A673 (cell line): ENCODE measurements at regions not wholly inside any gene's neighbourhood (a gene's known extent, or its start where the extent isn't known, plus 50 kb on each side); places are given as distances from the start of the nearest gene placed in this dataset.

Source experiments
- EZH2 ChIP-seq: fragments of 200-600 bp; sonication (generic); IDR thresholded peaks from 2 replicates; pipeline ENCODE4 v1.6.1; 2017; ENCODE audit warnings: borderline replicate concordance, low read depth, mild to moderate bottlenecking, mixed read lengths, antibody characterized with exemption, low read length; ENCODE audit not compliant: poor library complexity, severe bottlenecking
- TF ChIP-seq, protein P1 (sequence below): fragments of 300-800, 200-600 bp; sonication (generic); conservative IDR thresholded peaks from 2 replicates; pipeline ENCODE4 v1.5.1; 2017; ENCODE audit warnings: low read depth, mild to moderate bottlenecking, antibody characterized with exemption, low read length, moderate library complexity, mixed read lengths

DNA sequence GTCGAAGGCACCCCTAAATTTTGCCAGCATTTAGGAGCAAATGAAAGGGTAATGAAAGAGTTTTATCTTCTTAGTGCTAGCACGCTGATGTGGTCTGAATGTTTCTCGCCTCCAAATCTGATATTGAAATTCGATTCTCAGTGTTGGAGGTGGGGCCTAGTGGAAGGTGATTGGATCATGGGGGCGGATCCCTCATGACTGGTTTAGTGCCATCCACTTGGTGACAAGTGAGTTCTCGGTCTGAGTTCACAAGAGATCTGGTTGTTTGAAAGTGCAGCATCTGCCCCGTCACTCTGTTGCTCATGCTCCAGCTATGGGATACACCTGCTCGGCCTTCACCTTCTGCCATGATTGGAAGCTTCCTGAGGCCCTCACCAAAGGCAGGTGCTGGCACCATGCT lies 75.1 kb upstream of the ZBTB40 start:
- TF ChIP-seq EZH2: no peak
- TF ChIP-seq, protein P1, sequence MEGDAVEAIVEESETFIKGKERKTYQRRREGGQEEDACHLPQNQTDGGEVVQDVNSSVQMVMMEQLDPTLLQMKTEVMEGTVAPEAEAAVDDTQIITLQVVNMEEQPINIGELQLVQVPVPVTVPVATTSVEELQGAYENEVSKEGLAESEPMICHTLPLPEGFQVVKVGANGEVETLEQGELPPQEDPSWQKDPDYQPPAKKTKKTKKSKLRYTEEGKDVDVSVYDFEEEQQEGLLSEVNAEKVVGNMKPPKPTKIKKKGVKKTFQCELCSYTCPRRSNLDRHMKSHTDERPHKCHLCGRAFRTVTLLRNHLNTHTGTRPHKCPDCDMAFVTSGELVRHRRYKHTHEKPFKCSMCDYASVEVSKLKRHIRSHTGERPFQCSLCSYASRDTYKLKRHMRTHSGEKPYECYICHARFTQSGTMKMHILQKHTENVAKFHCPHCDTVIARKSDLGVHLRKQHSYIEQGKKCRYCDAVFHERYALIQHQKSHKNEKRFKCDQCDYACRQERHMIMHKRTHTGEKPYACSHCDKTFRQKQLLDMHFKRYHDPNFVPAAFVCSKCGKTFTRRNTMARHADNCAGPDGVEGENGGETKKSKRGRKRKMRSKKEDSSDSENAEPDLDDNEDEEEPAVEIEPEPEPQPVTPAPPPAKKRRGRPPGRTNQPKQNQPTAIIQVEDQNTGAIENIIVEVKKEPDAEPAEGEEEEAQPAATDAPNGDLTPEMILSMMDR: no peak
